GM23338 (cell line): ENCODE measurements at regions not wholly inside any gene's neighbourhood (a gene's known extent, or its start where the extent isn't known, plus 50 kb on each side); places are given as distances from the start of the nearest gene placed in this dataset.
A peak's percentile ranks its signal among the peaks of the same experiment; 100 is the strongest.

Experiments
- ATAC-seq: fragments of 200-7000 bp; cut with Tn5 transposase; 3 replicates; pipeline ENCODE4 v1.9.1; 2020
- DNase-seq: peaks from one replicate; pipeline ENCODE4 v3.0.0-alpha.2; 2015; ENCODE audit warnings: low spot score
- H2AFZ ChIP-seq: fragments of 200-600 bp; sonication (generic); 2 replicates; pipeline ENCODE4 v1.8.0; 2016; ENCODE audit warnings: antibody characterized with exemption, mild to moderate bottlenecking, moderate library complexity
- H3F3A ChIP-seq: fragments of 200-600 bp; sonication (generic); replicated peaks from 2 replicates; pipeline ENCODE4 v1.8.0; 2017; ENCODE audit warnings: antibody characterized with exemption, mixed run types, low read depth
- H3K27ac ChIP-seq: fragments of 200-600 bp; sonication (generic); 2 replicates; pipeline ENCODE4 v1.6.1; 2016; ENCODE audit warnings: low read depth
- H3K27me3 ChIP-seq: fragments of 200-600 bp; sonication (generic); 2 replicates; pipeline ENCODE4 v1.8.0; 2016; ENCODE audit warnings: mild to moderate bottlenecking, mixed run types, moderate library complexity; ENCODE audit not compliant: insufficient read depth
- H3K36me3 ChIP-seq: fragments of 200-600 bp; sonication (generic); 2 replicates; pipeline ENCODE4 v1.8.0; 2016; ENCODE audit warnings: mild to moderate bottlenecking; ENCODE audit not compliant: insufficient read depth
- H3K4me1 ChIP-seq: fragments of 200-600 bp; sonication (generic); 2 replicates; pipeline ENCODE4 v1.8.0; 2016; ENCODE audit warnings: mild to moderate bottlenecking, moderate library complexity; ENCODE audit not compliant: insufficient read depth
- H3K4me2 ChIP-seq: fragments of 200-600 bp; sonication (generic); 2 replicates; pipeline ENCODE4 v1.7.1; 2017; ENCODE audit warnings: mixed run types
- H3K4me3 ChIP-seq: fragments of 200-600 bp; sonication (generic); 2 replicates; pipeline ENCODE4 v1.6.1; 2016; ENCODE audit warnings: mixed run types
- H3K79me2 ChIP-seq: fragments of 200-600 bp; sonication (generic); replicated peaks from 2 replicates; pipeline ENCODE4 v1.8.0; 2017; ENCODE audit warnings: mild to moderate bottlenecking; ENCODE audit not compliant: insufficient read depth
- H3K9me2 ChIP-seq: fragments of 200-600 bp; sonication (generic); 2 replicates; pipeline ENCODE4 v1.8.0; 2017; ENCODE audit not compliant: insufficient read depth
- H4K20me1 ChIP-seq: fragments of 200-600 bp; sonication (generic); replicated peaks from 2 replicates; pipeline ENCODE4 v1.8.0; 2017; ENCODE audit warnings: mild to moderate bottlenecking; ENCODE audit not compliant: insufficient read depth
- H3K27ac Mint-ChIP-seq: 2 replicates; pipeline ENCODE4 v1.8.0; 2020; ENCODE audit warnings: inconsistent platforms, mild to moderate bottlenecking, moderate library complexity, mixed read lengths
- H3K27me3 Mint-ChIP-seq: 3 replicates; pipeline ENCODE4 v1.8.0; 2022; ENCODE audit warnings: low read depth, mild to moderate bottlenecking, moderate library complexity, mixed read lengths, inconsistent platforms; ENCODE audit not compliant: insufficient read depth, poor library complexity
- H3K36me3 Mint-ChIP-seq: 3 replicates; pipeline ENCODE4 v1.8.0; 2021; ENCODE audit warnings: low read depth, mild to moderate bottlenecking, inconsistent platforms, moderate library complexity, mixed read lengths
- H3K4me1 Mint-ChIP-seq: 3 replicates; pipeline ENCODE4 v1.8.0; 2020; ENCODE audit warnings: mild to moderate bottlenecking, inconsistent platforms, mixed read lengths
- H3K4me3 Mint-ChIP-seq: 3 replicates; pipeline ENCODE4 v1.8.0; 2021; ENCODE audit warnings: moderate library complexity, mild to moderate bottlenecking, inconsistent platforms, mixed read lengths
- H3K9me3 Mint-ChIP-seq: 3 replicates; pipeline ENCODE4 v1.8.0; 2020; ENCODE audit warnings: moderate library complexity, mild to moderate bottlenecking, inconsistent platforms, mixed read lengths
- CREB1 ChIP-seq: fragments of 250-450 bp; sonication (Bioruptor Pico); IDR thresholded peaks from 2 replicates; pipeline ENCODE4 v1.5.0; 2020; ENCODE audit warnings: low read depth, mild to moderate bottlenecking, moderate library complexity
- EZH2 ChIP-seq: fragments of 200-600 bp; sonication (generic); IDR thresholded peaks from one replicate; pipeline ENCODE4 v1.8.0; 2017; ENCODE audit warnings: antibody characterized with exemption, mild to moderate bottlenecking, low read depth; ENCODE audit not compliant: unreplicated experiment
- EZH2phosphoT487 ChIP-seq: fragments of 200-600 bp; sonication (generic); IDR thresholded peaks from one replicate; pipeline ENCODE4 v1.8.1; 2018; ENCODE audit warnings: antibody characterized with exemption; ENCODE audit not compliant: unreplicated experiment
- JUNB ChIP-seq: IDR thresholded peaks from one replicate; pipeline ENCODE4 v1.6.1; 2016; ENCODE audit warnings: antibody characterized with exemption; ENCODE audit not compliant: unreplicated experiment
- NANOG ChIP-seq: IDR thresholded peaks from 2 replicates; pipeline ENCODE4 v1.6.1; 2016; ENCODE audit warnings: antibody characterized with exemption, borderline replicate concordance
- POLR2AphosphoS5 ChIP-seq: IDR thresholded peaks from 2 replicates; pipeline ENCODE4 v1.6.1; 2016; ENCODE audit warnings: antibody characterized with exemption, low read depth
- STAT1 ChIP-seq: IDR thresholded peaks from one replicate; pipeline ENCODE4 v1.6.1; 2016; ENCODE audit warnings: antibody characterized with exemption; ENCODE audit not compliant: unreplicated experiment
- ZNF114 ChIP-seq: fragments of 250-450 bp; sonication (Bioruptor Pico); IDR thresholded peaks from 2 replicates; pipeline ENCODE4 v1.5.0; 2020; ENCODE audit warnings: mild to moderate bottlenecking, moderate library complexity
- ZNF331 ChIP-seq: fragments of 250-450 bp; sonication (Bioruptor Pico); IDR thresholded peaks from 2 replicates; pipeline ENCODE4 v1.5.0; 2020; ENCODE audit warnings: low read depth, mild to moderate bottlenecking, moderate library complexity
- TF ChIP-seq, protein P1 (sequence below), 2 experiments: fragments of 200-600 bp in 1 of 2; sonication (generic) in 1 of 2; conservative IDR thresholded peaks; 2 replicates each; pipeline versions ENCODE4 v1.5.1 to v1.6.1; 2016 to 2017; ENCODE audit warnings: antibody characterized with exemption in 2 of 2, low read depth in 2 of 2, mild to moderate bottlenecking in 2 of 2, moderate library complexity in 1 of 2
- TF ChIP-seq, protein P2 (sequence below): IDR thresholded peaks from 2 replicates; pipeline ENCODE4 v1.6.1; 2016; ENCODE audit warnings: antibody characterized with exemption

DNA sequence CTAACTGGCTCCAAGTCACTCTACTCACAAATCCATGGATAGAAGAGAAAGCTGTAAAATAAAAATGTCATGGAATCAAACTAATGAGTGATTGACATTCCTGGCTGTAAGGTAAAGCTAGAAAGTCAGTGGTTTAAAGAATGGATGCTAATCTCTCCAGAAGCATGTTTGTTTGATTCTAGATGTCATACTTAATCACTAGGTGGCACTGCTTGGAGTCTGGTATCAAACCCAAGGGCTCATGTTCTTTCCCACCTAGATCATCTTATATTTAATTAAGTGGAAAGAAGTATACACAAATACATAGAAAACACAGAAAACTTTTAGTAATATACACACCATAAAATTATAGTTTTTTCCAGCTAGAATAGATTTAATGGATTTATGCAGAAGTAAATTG, 2666.6 kb downstream of the PCDH7 start:
- no peak overlapping the region for H2AFZ ChIP-seq
- no peaks in the 10 kb centered on the region for H3K79me2 ChIP-seq
- no peak overlapping the region for H3K4me2 ChIP-seq
- H3K4me3 ChIP-seq = no peak overlapping the region
- H3K36me3 ChIP-seq = no peaks in the 10 kb centered on the region
- H3K27ac ChIP-seq = no peak overlapping the region
- no peaks in the 10 kb centered on the region for H4K20me1 ChIP-seq
- TF ChIP-seq, protein P1, sequence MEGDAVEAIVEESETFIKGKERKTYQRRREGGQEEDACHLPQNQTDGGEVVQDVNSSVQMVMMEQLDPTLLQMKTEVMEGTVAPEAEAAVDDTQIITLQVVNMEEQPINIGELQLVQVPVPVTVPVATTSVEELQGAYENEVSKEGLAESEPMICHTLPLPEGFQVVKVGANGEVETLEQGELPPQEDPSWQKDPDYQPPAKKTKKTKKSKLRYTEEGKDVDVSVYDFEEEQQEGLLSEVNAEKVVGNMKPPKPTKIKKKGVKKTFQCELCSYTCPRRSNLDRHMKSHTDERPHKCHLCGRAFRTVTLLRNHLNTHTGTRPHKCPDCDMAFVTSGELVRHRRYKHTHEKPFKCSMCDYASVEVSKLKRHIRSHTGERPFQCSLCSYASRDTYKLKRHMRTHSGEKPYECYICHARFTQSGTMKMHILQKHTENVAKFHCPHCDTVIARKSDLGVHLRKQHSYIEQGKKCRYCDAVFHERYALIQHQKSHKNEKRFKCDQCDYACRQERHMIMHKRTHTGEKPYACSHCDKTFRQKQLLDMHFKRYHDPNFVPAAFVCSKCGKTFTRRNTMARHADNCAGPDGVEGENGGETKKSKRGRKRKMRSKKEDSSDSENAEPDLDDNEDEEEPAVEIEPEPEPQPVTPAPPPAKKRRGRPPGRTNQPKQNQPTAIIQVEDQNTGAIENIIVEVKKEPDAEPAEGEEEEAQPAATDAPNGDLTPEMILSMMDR (conservative IDR thresholded peaks at IDR 0.05; ENCODE audit: low read depth in 2 of 2) = peak; percentile 51 to 52
- TF ChIP-seq STAT1 (no peak), NANOG (no peak), ZNF331 (CRISPR knock-in tag) (no peak), CREB1 (CRISPR knock-in tag) (no peak), ZNF114 (CRISPR knock-in tag) (no peak)
- Mint-ChIP-seq H3K9me3 (peaks cover 4% of the 10 kb centered on the region; the same call in 1 of the 3 replicates), H3K36me3 (peaks cover 3% of the 10 kb centered on the region; the same call in 1 of the 3 replicates), H3K27me3 (no peaks in the 10 kb centered on the region), H3K4me3 (no peak overlapping the region), H3K27ac (no peak overlapping the region), H3K4me1 (no peaks in the 10 kb centered on the region)
- no peaks in the 10 kb centered on the region for H3K27me3 ChIP-seq
- peak; percentile 17 for DNase-seq
- no peaks in the 10 kb centered on the region for H3F3A ChIP-seq
- no peaks in the 10 kb centered on the region for H3K4me1 ChIP-seq
- H3K9me2 ChIP-seq = no peaks in the 10 kb centered on the region
- ATAC-seq = no peak; the same call in 2 of the 3 replicates

DNA sequence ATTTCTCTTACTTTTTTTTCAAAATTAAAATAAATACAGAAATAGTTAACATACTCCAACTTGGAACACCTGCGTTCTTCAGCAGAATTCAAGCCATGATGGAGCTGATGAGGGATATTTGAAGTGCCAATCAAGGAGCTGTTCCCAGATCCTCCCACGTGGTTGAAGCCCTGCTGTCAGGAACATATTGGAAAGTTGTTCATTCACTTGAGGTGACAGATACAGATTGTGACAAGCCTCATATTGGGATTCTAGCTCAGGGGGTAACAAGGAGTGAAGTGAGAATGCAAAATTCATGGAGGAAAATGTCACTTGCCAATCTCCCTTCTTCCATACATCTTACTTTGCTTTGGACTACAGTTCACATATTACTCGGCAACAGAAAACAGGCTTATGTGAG, 2670.8 kb downstream of the PCDH7 start:
- H3K9me3 Mint-ChIP-seq = no peaks in the 10 kb centered on the region
- ATAC-seq (no peak), DNase-seq (no peak)
- Histone ChIP-seq H2AFZ (no peak overlapping the region), H3K27me3 (no peaks in the 10 kb centered on the region), H3K4me3 (no peak overlapping the region), H3K4me1 (no peaks in the 10 kb centered on the region), H3F3A (no peaks in the 10 kb centered on the region), H4K20me1 (no peaks in the 10 kb centered on the region), H3K9me2 (0 out of 2 replicates have a peak, but pooled peaks cover 6% of the 10 kb centered on the region), H3K4me2 (no peak overlapping the region), H3K27ac (no peak overlapping the region), H3K36me3 (no peaks in the 10 kb centered on the region), H3K79me2 (no peaks in the 10 kb centered on the region)
- H3K27me3 Mint-ChIP-seq = no peaks in the 10 kb centered on the region
- no peak overlapping the region for H3K27ac Mint-ChIP-seq
- H3K4me3 Mint-ChIP-seq = no peak overlapping the region
- H3K36me3 Mint-ChIP-seq = no peaks in the 10 kb centered on the region
- TF ChIP-seq CREB1 (CRISPR knock-in tag) (no peak), ZNF114 (CRISPR knock-in tag) (no peak)
- no peaks in the 10 kb centered on the region for H3K4me1 Mint-ChIP-seq

DNA sequence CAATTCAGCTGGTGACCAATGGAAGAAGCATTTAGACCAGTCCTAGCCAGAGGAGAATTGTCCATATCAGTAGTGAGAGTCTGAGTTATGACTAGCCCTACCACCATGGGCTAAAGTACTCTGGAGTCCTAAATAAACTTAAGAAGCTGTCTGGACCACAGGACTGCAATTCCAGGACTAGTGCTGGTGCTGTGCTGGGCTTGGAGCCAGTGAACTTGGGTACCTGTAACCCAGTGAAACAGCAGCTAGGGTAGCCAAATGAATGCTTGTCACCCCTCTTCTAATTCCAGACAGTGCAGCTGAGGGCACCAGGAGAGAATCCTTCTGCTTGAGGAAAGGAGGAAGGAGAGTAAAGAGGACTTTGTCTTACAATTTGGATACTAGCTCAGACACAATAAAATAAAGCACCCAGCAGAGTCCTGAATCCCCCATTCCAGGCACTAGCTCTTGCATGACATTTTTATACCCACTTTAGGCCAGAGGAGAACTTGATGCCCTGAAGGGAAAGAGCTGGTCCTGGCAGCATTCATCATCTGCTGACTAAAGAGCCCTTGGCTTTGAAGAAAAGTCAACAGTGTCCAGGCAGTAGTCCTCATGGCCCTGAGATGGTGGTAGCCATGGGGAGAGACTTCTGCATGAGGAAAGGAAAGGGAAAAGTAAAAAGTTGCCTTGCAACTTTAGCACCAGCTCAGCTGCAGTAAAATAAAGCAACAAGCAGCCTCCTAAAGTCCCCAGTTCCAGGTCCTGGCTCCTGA, 2675.7 kb downstream of the PCDH7 start:
- Histone ChIP-seq H3K27ac (no peak overlapping the region), H2AFZ (no peak overlapping the region), H3K4me3 (no peak overlapping the region), H3F3A (no peaks in the 10 kb centered on the region), H4K20me1 (no peaks in the 10 kb centered on the region), H3K36me3 (no peaks in the 10 kb centered on the region), H3K9me2 (0 out of 2 replicates have a peak, but pooled peaks cover 6% of the 10 kb centered on the region), H3K4me1 (no peaks in the 10 kb centered on the region), H3K4me2 (no peak overlapping the region), H3K27me3 (no peaks in the 10 kb centered on the region), H3K79me2 (no peaks in the 10 kb centered on the region)
- Mint-ChIP-seq H3K27me3 (no peaks in the 10 kb centered on the region), H3K4me1 (no peaks in the 10 kb centered on the region), H3K9me3 (no peaks in the 10 kb centered on the region; the same call in 2 of the 3 replicates), H3K36me3 (no peaks in the 10 kb centered on the region; the same call in 2 of the 3 replicates), H3K4me3 (no peak overlapping the region), H3K27ac (no peak overlapping the region)
- ATAC-seq (no peak), DNase-seq (no peak)
- no peak for TF ChIP-seq ZNF331 (CRISPR knock-in tag)
- TF ChIP-seq STAT1 = no peak
- TF ChIP-seq EZH2 = no peak
- TF ChIP-seq, protein P2, sequence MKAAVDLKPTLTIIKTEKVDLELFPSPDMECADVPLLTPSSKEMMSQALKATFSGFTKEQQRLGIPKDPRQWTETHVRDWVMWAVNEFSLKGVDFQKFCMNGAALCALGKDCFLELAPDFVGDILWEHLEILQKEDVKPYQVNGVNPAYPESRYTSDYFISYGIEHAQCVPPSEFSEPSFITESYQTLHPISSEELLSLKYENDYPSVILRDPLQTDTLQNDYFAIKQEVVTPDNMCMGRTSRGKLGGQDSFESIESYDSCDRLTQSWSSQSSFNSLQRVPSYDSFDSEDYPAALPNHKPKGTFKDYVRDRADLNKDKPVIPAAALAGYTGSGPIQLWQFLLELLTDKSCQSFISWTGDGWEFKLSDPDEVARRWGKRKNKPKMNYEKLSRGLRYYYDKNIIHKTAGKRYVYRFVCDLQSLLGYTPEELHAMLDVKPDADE = no peak
- no peak for TF ChIP-seq POLR2AphosphoS5
- TF ChIP-seq JUNB = no peak
- TF ChIP-seq, protein P1 (conservative IDR thresholded peaks at IDR 0.05; ENCODE audit: low read depth in 2 of 2) = no peak
- no peak for TF ChIP-seq EZH2phosphoT487
